A549 (cell line): ENCODE measurements at regions not wholly inside any gene's neighbourhood (a gene's known extent, or its start where the extent isn't known, plus 50 kb on each side); places are given as distances from the start of the nearest gene placed in this dataset.

Experiments
- CHD2 ChIP-seq: fragments of 150-350 bp; IDR thresholded peaks from 2 replicates; pipeline ENCODE4 v1.6.1; 2014; ENCODE audit warnings: low read length; ENCODE audit not compliant: partially characterized antibody
- EHMT2 ChIP-seq: fragments of 200-600 bp; sonication (generic); IDR thresholded peaks from 2 replicates; pipeline ENCODE4 v1.6.1; 2016; ENCODE audit warnings: antibody characterized with exemption, low read depth, mild to moderate bottlenecking, moderate library complexity
- HOXA7 ChIP-seq: fragments of 250-450 bp; sonication (Bioruptor Pico); IDR thresholded peaks from 2 replicates; pipeline ENCODE4 v1.5.0; 2020; ENCODE audit warnings: mild to moderate bottlenecking, moderate library complexity
- MAZ ChIP-seq: fragments of 150-350 bp; IDR thresholded peaks from 2 replicates; pipeline ENCODE4 v1.6.1; 2014; ENCODE audit warnings: antibody characterized with exemption, low read depth, low read length, borderline replicate concordance
- POLR2A ChIP-seq: IDR thresholded peaks from 2 replicates; pipeline ENCODE4 v1.6.1; 2012; ENCODE audit warnings: mild to moderate bottlenecking, low read length
- RFX5 ChIP-seq: fragments of 450-650 bp; IDR thresholded peaks from 2 replicates; pipeline ENCODE4 v1.7.1; 2014; ENCODE audit warnings: antibody characterized with exemption, mild to moderate bottlenecking, moderate library complexity
- SREBF2 ChIP-seq: fragments of 450-650 bp; IDR thresholded peaks from 2 replicates; pipeline ENCODE4 v1.6.1; 2014; ENCODE audit warnings: mild to moderate bottlenecking, moderate library complexity
- ZSCAN20 ChIP-seq: fragments of 250-450 bp; sonication (Bioruptor Pico); IDR thresholded peaks from 2 replicates; pipeline ENCODE4 v1.8.0; 2022; ENCODE audit warnings: mild to moderate bottlenecking, moderate library complexity
- TF ChIP-seq, protein P1 (sequence below): fragments of >200 bp; sonication (Bioruptor Twin); formaldehyde crosslinking; IDR thresholded peaks from 3 replicates; pipeline ENCODE4 v1.5.1; 2016
- TF ChIP-seq, protein P2 (sequence below): fragments of 200-600 bp; sonication (generic); IDR thresholded peaks from 2 replicates; pipeline ENCODE4 v1.6.1; 2016; ENCODE audit warnings: antibody characterized with exemption, mild to moderate bottlenecking, moderate library complexity

- TF ChIP-seq, protein P1, sequence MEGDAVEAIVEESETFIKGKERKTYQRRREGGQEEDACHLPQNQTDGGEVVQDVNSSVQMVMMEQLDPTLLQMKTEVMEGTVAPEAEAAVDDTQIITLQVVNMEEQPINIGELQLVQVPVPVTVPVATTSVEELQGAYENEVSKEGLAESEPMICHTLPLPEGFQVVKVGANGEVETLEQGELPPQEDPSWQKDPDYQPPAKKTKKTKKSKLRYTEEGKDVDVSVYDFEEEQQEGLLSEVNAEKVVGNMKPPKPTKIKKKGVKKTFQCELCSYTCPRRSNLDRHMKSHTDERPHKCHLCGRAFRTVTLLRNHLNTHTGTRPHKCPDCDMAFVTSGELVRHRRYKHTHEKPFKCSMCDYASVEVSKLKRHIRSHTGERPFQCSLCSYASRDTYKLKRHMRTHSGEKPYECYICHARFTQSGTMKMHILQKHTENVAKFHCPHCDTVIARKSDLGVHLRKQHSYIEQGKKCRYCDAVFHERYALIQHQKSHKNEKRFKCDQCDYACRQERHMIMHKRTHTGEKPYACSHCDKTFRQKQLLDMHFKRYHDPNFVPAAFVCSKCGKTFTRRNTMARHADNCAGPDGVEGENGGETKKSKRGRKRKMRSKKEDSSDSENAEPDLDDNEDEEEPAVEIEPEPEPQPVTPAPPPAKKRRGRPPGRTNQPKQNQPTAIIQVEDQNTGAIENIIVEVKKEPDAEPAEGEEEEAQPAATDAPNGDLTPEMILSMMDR, result no peak
- TF ChIP-seq MAZ, result no peak
- TF ChIP-seq, protein P2, sequence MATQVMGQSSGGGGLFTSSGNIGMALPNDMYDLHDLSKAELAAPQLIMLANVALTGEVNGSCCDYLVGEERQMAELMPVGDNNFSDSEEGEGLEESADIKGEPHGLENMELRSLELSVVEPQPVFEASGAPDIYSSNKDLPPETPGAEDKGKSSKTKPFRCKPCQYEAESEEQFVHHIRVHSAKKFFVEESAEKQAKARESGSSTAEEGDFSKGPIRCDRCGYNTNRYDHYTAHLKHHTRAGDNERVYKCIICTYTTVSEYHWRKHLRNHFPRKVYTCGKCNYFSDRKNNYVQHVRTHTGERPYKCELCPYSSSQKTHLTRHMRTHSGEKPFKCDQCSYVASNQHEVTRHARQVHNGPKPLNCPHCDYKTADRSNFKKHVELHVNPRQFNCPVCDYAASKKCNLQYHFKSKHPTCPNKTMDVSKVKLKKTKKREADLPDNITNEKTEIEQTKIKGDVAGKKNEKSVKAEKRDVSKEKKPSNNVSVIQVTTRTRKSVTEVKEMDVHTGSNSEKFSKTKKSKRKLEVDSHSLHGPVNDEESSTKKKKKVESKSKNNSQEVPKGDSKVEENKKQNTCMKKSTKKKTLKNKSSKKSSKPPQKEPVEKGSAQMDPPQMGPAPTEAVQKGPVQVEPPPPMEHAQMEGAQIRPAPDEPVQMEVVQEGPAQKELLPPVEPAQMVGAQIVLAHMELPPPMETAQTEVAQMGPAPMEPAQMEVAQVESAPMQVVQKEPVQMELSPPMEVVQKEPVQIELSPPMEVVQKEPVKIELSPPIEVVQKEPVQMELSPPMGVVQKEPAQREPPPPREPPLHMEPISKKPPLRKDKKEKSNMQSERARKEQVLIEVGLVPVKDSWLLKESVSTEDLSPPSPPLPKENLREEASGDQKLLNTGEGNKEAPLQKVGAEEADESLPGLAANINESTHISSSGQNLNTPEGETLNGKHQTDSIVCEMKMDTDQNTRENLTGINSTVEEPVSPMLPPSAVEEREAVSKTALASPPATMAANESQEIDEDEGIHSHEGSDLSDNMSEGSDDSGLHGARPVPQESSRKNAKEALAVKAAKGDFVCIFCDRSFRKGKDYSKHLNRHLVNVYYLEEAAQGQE, result no peak
- no peak for TF ChIP-seq ZSCAN20
- TF ChIP-seq EHMT2, result no peak
- no peak for TF ChIP-seq HOXA7 (CRISPR knock-in tag)
- no peak for TF ChIP-seq CHD2
- TF ChIP-seq SREBF2, result no peak
- no peak for TF ChIP-seq POLR2A
- no peak for TF ChIP-seq RFX5
These were observed 90.7 kb upstream of the ATP2B1 start for GRCh38 chr12:89799316-89799715.
